K562 (cell line): ENCODE measurements at regions not wholly inside any gene's neighbourhood (a gene's known extent, or its start where the extent isn't known, plus 50 kb on each side); places are given as distances from the start of the nearest gene placed in this dataset.

ENCODE experiments used
- ATAC-seq: fragments of 200-7000 bp; cut with Tn5 transposase; 3 replicates; pipeline ENCODE4 v1.9.1; 2020; ENCODE audit warnings: moderate library complexity
- BruUV-seq: library from RNA; stranded (reverse); fragments of 400-500 nt; replicated peaks from 2 replicates; lab custom pipeline; 2021; lab: Mats Ljungman, UMichigan
- CTCF ChIA-PET: fragments of 300-600 bp; formaldehyde crosslinking; extraction: SDS; loops from one replicate; lab custom pipeline; 2021; ENCODE audit warnings: low intra/inter-chr PET ratio; lab: Yijun Ruan, JAX
- POLR2A ChIA-PET: fragments of 300-600, 350-650 bp; sonication (Branson Sonifier 250); formaldehyde crosslinking; extraction: SDS; loops from one replicate; lab custom pipeline; 2021; ENCODE audit warnings: antibody characterized with exemption, inconsistent platforms; lab: Yijun Ruan, JAX
- DNase-seq, 4 experiments: peaks; one replicate each; pipeline versions ENCODE4 v3.0.0 to v3.0.0-alpha.2; 2011 to 2018; ENCODE audit warnings: low spot score in 3 of 4, mixed read lengths in 3 of 4; ENCODE audit errors: extremely low read depth in 1 of 4
- FAIRE-seq: peaks from 2 replicates; lab custom pipeline; 2011; peaks lifted over from hg19 to GRCh38; lab: Jason Lieb, UNC
- H2AFZ ChIP-seq: 2 replicates; pipeline ENCODE4 v1.6.0; 2011; ENCODE audit warnings: low read depth, low read length, control low read depth, inconsistent platforms
- H3K27ac ChIP-seq: fragments of 200-600 bp; 3 replicates; pipeline ENCODE4 v1.8.0; 2011; ENCODE audit warnings: low read depth, mild to moderate bottlenecking, control low read depth, inconsistent platforms, low read length, moderate library complexity, mixed read lengths; ENCODE audit errors: extremely low read depth
- H3K27me3 ChIP-seq, 2 experiments: fragments of 300-600 bp in 1 of 2; 2 replicates in 1 of 2; 3 replicates in 1 of 2; pipeline versions ENCODE4 v1.6.0 to v1.8.0; 2011; ENCODE audit warnings: inconsistent platforms in 2 of 2, low read length in 2 of 2, mild to moderate bottlenecking in 1 of 2, mixed read lengths in 1 of 2, moderate library complexity in 1 of 2; ENCODE audit not compliant: control insufficient read depth in 2 of 2, insufficient read depth in 2 of 2
- H3K36me3 ChIP-seq: fragments of 300-600 bp; 3 replicates; pipeline ENCODE4 v1.8.0; 2011; ENCODE audit warnings: mild to moderate bottlenecking, low read length, inconsistent platforms; ENCODE audit not compliant: control insufficient read depth, insufficient read depth
- H3K4me1 ChIP-seq, 2 experiments: fragments of 200-600 bp in 1 of 2; replicated peaks in 1 of 2; 2 replicates in 1 of 2; 3 replicates in 1 of 2; pipeline versions ENCODE4 v1.5.1 to v1.8.0; 2011; ENCODE audit warnings: inconsistent platforms in 2 of 2, low read length in 2 of 2, mild to moderate bottlenecking in 1 of 2, mixed read lengths in 1 of 2, moderate library complexity in 1 of 2; ENCODE audit not compliant: control insufficient read depth in 2 of 2, insufficient read depth in 2 of 2
- H3K4me2 ChIP-seq: 2 replicates; pipeline ENCODE4 v1.6.1; 2011; ENCODE audit warnings: low read length, control low read depth, inconsistent platforms, mixed read lengths; ENCODE audit not compliant: insufficient read depth
- H3K4me3 ChIP-seq: fragments of 200-600 bp; sonication (generic), shearing (Covaris generic); 2 replicates; pipeline ENCODE4 v1.5.1; 2016; ENCODE audit warnings: control low read depth, inconsistent platforms
- H3K79me2 ChIP-seq: fragments of 200-600 bp; 3 replicates; pipeline ENCODE4 v1.8.0; 2011; ENCODE audit warnings: low read length, inconsistent platforms; ENCODE audit not compliant: control insufficient read depth, insufficient read depth
- H3K9ac ChIP-seq, 2 experiments: 2 replicates each; pipeline versions ENCODE4 v1.6.0 to v1.6.1; 2011; ENCODE audit warnings: low read depth in 2 of 2, low read length in 2 of 2, control low read depth in 1 of 2, inconsistent platforms in 1 of 2, mild to moderate bottlenecking in 1 of 2, mixed read lengths in 1 of 2; ENCODE audit not compliant: insufficient read depth in 1 of 2
- H3K9me1 ChIP-seq: one replicate; pipeline ENCODE4 v1.6.0; 2011; ENCODE audit warnings: inconsistent platforms, mild to moderate bottlenecking, low read length, moderate library complexity; ENCODE audit not compliant: control insufficient read depth, insufficient read depth
- H3K9me3 ChIP-seq: replicated peaks from 2 replicates; pipeline ENCODE4 v1.5.1; 2011; ENCODE audit warnings: low read depth, low read length, inconsistent platforms; ENCODE audit not compliant: control insufficient read depth, insufficient read depth
- H4K20me1 ChIP-seq: replicated peaks from 2 replicates; pipeline ENCODE4 v1.6.1; 2011; ENCODE audit warnings: low read length, inconsistent platforms, mixed read lengths; ENCODE audit not compliant: control insufficient read depth, insufficient read depth
- ETV1 ChIP-seq: fragments of 450-650 bp; conservative IDR thresholded peaks from 2 replicates; pipeline ENCODE4 v1.6.1; 2016; ENCODE audit warnings: missing genetic modification characterization, control low read depth, low read depth, missing compliant biosample characterization
- KAT8 ChIP-seq: fragments of 450-650 bp; IDR thresholded peaks from 2 replicates; pipeline ENCODE4 v1.6.1; 2016; ENCODE audit warnings: low read depth, mild to moderate bottlenecking
- NFYB ChIP-seq: IDR thresholded peaks from 2 replicates; pipeline ENCODE4 v1.6.1; 2011; ENCODE audit warnings: mild to moderate bottlenecking, moderate library complexity; ENCODE audit not compliant: insufficient read length; ENCODE audit errors: extremely low read depth
- SMARCE1 ChIP-seq: fragments of 450-650 bp; IDR thresholded peaks from 2 replicates; pipeline ENCODE4 v1.7.1; 2016; ENCODE audit warnings: mild to moderate bottlenecking
- ZNF134 ChIP-seq: fragments of 250-450 bp; sonication (Bioruptor Pico); conservative IDR thresholded peaks from 2 replicates; pipeline ENCODE4 v1.4.0; 2020
- in situ Hi-C: fragments of 300-500 bp; cut with MboI; formaldehyde crosslinking; loops from 4 replicates; pipeline ENCODE4 v1.15.0; 2018; ENCODE audit warnings: inconsistent platforms, mixed read lengths
- intact Hi-C: fragments of 100-400 bp; cut with micrococcal nuclease; formaldehyde crosslinking; loops from 2 replicates; pipeline ENCODE4 v1.14.2; 2022
- TF ChIP-seq, protein P1 (sequence below): fragments of 250-450 bp; sonication (Bioruptor Pico); IDR thresholded peaks from 2 replicates; pipeline ENCODE4 v1.8.0; 2022; ENCODE audit warnings: moderate library complexity, mild to moderate bottlenecking, inconsistent platforms
- TF ChIP-seq, protein P2 (sequence below): fragments of 450-650 bp; IDR thresholded peaks from 2 replicates; pipeline ENCODE4 v1.6.1; 2016; ENCODE audit warnings: missing biosample characterization, missing genetic modification characterization

DNA sequence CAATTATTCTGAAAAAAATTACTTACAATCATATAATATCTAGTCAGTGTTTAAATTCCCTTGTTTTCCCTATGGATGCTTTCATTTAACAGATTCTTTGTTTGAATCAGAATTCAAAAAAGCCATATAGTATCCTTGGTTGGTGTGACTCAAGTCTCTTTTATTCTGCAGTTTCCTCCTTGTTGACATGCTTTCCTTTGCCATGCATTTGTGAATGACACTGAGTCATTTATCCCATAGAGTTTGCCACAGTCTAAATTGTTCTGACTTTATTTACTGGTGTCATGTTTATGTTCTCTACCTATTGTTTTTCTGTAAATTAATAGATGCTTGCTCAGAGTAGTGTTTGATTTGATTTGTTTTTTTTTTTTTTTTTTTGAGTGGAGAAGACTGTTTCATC lies 893.8 kb upstream of the SLC10A2 start:
- Histone ChIP-seq H2AFZ (no peak overlapping the region), H3K27ac (no peak overlapping the region), H3K79me2 (no peaks in the 10 kb centered on the region), H3K9me3 (no peaks in the 10 kb centered on the region), H3K4me3 (no peak overlapping the region), H3K4me1 (no peaks in the 10 kb centered on the region), H4K20me1 (no peaks in the 10 kb centered on the region), H3K36me3 (no peaks in the 10 kb centered on the region), H3K27me3 (no peaks in the 10 kb centered on the region), H3K9ac (no peak overlapping the region), H3K9me1 (no peaks in the 10 kb centered on the region), H3K4me2 (no peak overlapping the region)
- in situ Hi-C loops = no loop called here
- BruUV-seq = no TSS peak
- ChIA-PET CTCF (no interaction called here), POLR2A (no interaction called here)
- TF ChIP-seq, protein P1, sequence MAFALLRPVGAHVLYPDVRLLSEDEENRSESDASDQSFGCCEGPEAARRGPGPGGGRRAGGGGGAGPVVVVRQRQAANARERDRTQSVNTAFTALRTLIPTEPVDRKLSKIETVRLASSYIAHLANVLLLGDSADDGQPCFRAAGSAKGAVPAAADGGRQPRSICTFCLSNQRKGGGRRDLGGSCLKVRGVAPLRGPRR (CRISPR knock-in tag) = no peak
- TF ChIP-seq NFYB (no peak), ETV1 (tag) (no peak), SMARCE1 (no peak), ZNF134 (CRISPR knock-in tag) (no peak), KAT8 (no peak)
- TF ChIP-seq, protein P2, sequence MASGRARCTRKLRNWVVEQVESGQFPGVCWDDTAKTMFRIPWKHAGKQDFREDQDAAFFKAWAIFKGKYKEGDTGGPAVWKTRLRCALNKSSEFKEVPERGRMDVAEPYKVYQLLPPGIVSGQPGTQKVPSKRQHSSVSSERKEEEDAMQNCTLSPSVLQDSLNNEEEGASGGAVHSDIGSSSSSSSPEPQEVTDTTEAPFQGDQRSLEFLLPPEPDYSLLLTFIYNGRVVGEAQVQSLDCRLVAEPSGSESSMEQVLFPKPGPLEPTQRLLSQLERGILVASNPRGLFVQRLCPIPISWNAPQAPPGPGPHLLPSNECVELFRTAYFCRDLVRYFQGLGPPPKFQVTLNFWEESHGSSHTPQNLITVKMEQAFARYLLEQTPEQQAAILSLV (tag) = no peak
- no peak for FAIRE-seq
- ATAC-seq = no peak
- DNase-seq = no peak
- intact Hi-C loops = no loop called here
